Mesendoderm (in vitro differentiated cells): ENCODE measurements at regions not wholly inside any gene's neighbourhood (a gene's known extent, or its start where the extent isn't known, plus 50 kb on each side); places are given as distances from the start of the nearest gene placed in this dataset.

Source experiments
- DNase-seq: peaks from one replicate; pipeline ENCODE4 v3.0.0; 2013
- H2AK5ac ChIP-seq: 2 replicates; pipeline ENCODE4 v1.6.1; 2013; ENCODE audit warnings: low read length, inconsistent platforms
- H2BK120ac ChIP-seq: 2 replicates; pipeline ENCODE4 v1.6.1; 2013; ENCODE audit warnings: low read depth, mild to moderate bottlenecking, low read length, moderate library complexity, mixed read lengths
- H2BK15ac ChIP-seq: replicated peaks from 2 replicates; pipeline ENCODE4 v1.6.1; 2013; ENCODE audit warnings: low read depth, mild to moderate bottlenecking, moderate library complexity
- H2BK5ac ChIP-seq: 2 replicates; pipeline ENCODE4 v1.6.1; 2013; ENCODE audit warnings: low read length, inconsistent platforms
- H3K18ac ChIP-seq: 2 replicates; pipeline ENCODE4 v1.6.1; 2013; ENCODE audit warnings: mild to moderate bottlenecking, low read length, mixed read lengths
- H3K23ac ChIP-seq: one replicate; pipeline ENCODE4 v1.6.1; 2013; ENCODE audit warnings: low read length
- H3K27ac ChIP-seq: 2 replicates; pipeline ENCODE4 v1.5.1; 2013; ENCODE audit warnings: low read depth, mild to moderate bottlenecking, inconsistent platforms, low read length, moderate library complexity
- H3K27me3 ChIP-seq: 2 replicates; pipeline ENCODE4 v1.6.1; 2013; ENCODE audit warnings: low read length, control low read depth, mild to moderate bottlenecking, inconsistent platforms; ENCODE audit not compliant: insufficient read depth, poor library complexity
- H3K36me3 ChIP-seq: 2 replicates; pipeline ENCODE4 v1.6.1; 2013; ENCODE audit warnings: low read length, inconsistent platforms; ENCODE audit not compliant: control insufficient read depth, insufficient read depth
- H3K4ac ChIP-seq: one replicate; pipeline ENCODE4 v1.6.1; 2013; ENCODE audit warnings: low read depth, mild to moderate bottlenecking, low read length, moderate library complexity
- H3K4me1 ChIP-seq: 2 replicates; pipeline ENCODE4 v1.6.1; 2013; ENCODE audit warnings: low read depth, low read length, inconsistent platforms; ENCODE audit not compliant: control insufficient read depth
- H3K4me2 ChIP-seq: 2 replicates; pipeline ENCODE4 v1.6.1; 2013; ENCODE audit warnings: low read length
- H3K4me3 ChIP-seq: 2 replicates; pipeline ENCODE4 v1.5.1; 2013; ENCODE audit warnings: mild to moderate bottlenecking, low read length
- H3K56ac ChIP-seq: one replicate; pipeline ENCODE4 v1.6.1; 2013; ENCODE audit warnings: low read length
- H3K79me1 ChIP-seq: 2 replicates; pipeline ENCODE4 v1.6.1; 2013; ENCODE audit warnings: low read length, inconsistent platforms
- H3K79me2 ChIP-seq: 2 replicates; pipeline ENCODE4 v1.6.1; 2013; ENCODE audit warnings: mild to moderate bottlenecking, low read length; ENCODE audit not compliant: control insufficient read depth, insufficient read depth
- H3K9ac ChIP-seq: 2 replicates; pipeline ENCODE4 v1.6.1; 2013; ENCODE audit warnings: low read length, inconsistent platforms
- H4K5ac ChIP-seq: one replicate; pipeline ENCODE4 v1.6.1; 2013; ENCODE audit warnings: low read length
- H4K8ac ChIP-seq: one replicate; pipeline ENCODE4 v1.6.1; 2013; ENCODE audit warnings: low read depth, mild to moderate bottlenecking, control low read depth, low read length, moderate library complexity
- WGBS: extraction: QIAGEN DNeasy Blood & Tissue Kit; methylation state at CpG from one replicate; pipeline ENCODE4 v1.1.7; 2013; ENCODE audit warnings: low lambda C conversion rate, missing lambda C conversion rate; ENCODE audit not compliant: insufficient coverage; ENCODE audit errors: extremely low coverage; 5-methylcytosine and 5-hydroxymethylcytosine counted together

DNA sequence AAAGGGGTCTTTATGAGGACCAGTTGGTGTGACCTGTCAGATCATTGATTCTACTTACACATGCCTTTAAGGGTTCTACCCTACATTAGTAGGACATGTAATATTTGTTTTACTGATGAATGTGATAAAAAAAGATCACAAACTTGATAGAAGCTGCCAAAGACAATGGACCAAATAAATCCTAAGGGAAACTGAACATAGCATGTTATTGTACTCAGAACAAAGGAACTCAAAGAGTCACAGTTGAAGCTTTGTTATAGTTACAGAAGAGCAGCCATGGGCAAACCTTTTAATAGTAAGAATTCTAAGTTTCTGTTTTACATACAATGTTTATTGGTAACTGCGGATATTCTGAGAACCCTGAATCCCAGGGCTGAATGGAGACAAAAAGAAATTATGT, 780.1 kb downstream of the SLITRK6 start:
- Histone ChIP-seq H3K27me3 (no peaks in the 10 kb centered on the region), H3K4me1 (no peaks in the 10 kb centered on the region), H3K27ac (no peak overlapping the region), H3K79me2 (no peaks in the 10 kb centered on the region), H2AK5ac (no peak overlapping the region), H3K4me2 (no peak overlapping the region), H3K56ac (no peak overlapping the region), H2BK15ac (no peak overlapping the region), H3K18ac (no peak overlapping the region), H3K9ac (no peak overlapping the region), H2BK120ac (no peak overlapping the region), H3K23ac (no peak overlapping the region), H2BK5ac (no peak overlapping the region), H4K8ac (no peak overlapping the region), H4K5ac (no peak overlapping the region), H3K79me1 (no peaks in the 10 kb centered on the region), H3K36me3 (no peaks in the 10 kb centered on the region), H3K4ac (no peak overlapping the region), H3K4me3 (no peak overlapping the region)
- WGBS: no CpG with 5 or more reads among the region's 1 CpG
- no peak for DNase-seq

DNA sequence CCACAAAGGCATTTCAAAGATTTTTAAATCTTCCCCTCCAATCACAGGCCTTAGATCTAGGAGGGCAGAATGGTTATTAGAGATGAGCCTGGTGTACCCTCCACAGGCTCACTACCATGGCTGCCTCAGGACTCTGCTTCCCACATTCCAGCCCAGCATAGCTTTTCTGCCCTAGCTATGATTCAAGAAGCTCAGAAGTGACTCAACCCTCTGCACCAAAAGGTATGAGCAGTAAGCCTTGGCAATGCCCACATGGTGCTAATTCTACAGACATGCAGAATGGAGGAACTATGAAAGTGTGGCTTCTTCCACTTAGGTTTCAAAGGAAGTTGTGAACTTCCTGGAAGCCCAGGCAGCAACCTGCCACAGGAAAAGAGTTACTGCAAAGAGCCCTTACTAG, 786.2 kb downstream of the SLITRK6 start:
- no peak overlapping the region for H3K4me3 ChIP-seq
- no peak overlapping the region for H3K4me2 ChIP-seq
- H2AK5ac ChIP-seq: no peak overlapping the region
- no peak overlapping the region for H3K56ac ChIP-seq
- H4K5ac ChIP-seq: no peak overlapping the region
- H3K9ac ChIP-seq: no peak overlapping the region
- no peak overlapping the region for H2BK15ac ChIP-seq
- no peak overlapping the region for H3K4ac ChIP-seq
- H3K79me1 ChIP-seq: no peaks in the 10 kb centered on the region
- H3K79me2 ChIP-seq: no peaks in the 10 kb centered on the region
- H3K27ac ChIP-seq: no peak overlapping the region
- H2BK5ac ChIP-seq: no peak overlapping the region
- no peak overlapping the region for H2BK120ac ChIP-seq
- H3K18ac ChIP-seq: no peak overlapping the region
- DNase-seq: no peak
- H3K27me3 ChIP-seq: no peaks in the 10 kb centered on the region
- H3K36me3 ChIP-seq: no peaks in the 10 kb centered on the region
- H3K4me1 ChIP-seq: no peaks in the 10 kb centered on the region
- no peak overlapping the region for H4K8ac ChIP-seq
- no peak overlapping the region for H3K23ac ChIP-seq

- no peak overlapping the region for H2BK120ac ChIP-seq
- H3K56ac ChIP-seq: no peak overlapping the region
- no CpG with 5 or more reads among the region's 3 CpGs for WGBS
- no peak overlapping the region for H2AK5ac ChIP-seq
- no peak overlapping the region for H2BK5ac ChIP-seq
- H3K36me3 ChIP-seq: no peaks in the 10 kb centered on the region
- H3K4ac ChIP-seq: no peak overlapping the region
- H4K8ac ChIP-seq: no peak overlapping the region
- H4K5ac ChIP-seq: no peak overlapping the region
- no peaks in the 10 kb centered on the region for H3K27me3 ChIP-seq
- H3K27ac ChIP-seq: no peak overlapping the region
- no peak overlapping the region for H3K4me3 ChIP-seq
- H3K79me1 ChIP-seq: no peaks in the 10 kb centered on the region
- no peaks in the 10 kb centered on the region for H3K4me1 ChIP-seq
- H3K9ac ChIP-seq: no peak overlapping the region
- H3K23ac ChIP-seq: no peak overlapping the region
- no peak for DNase-seq
- H2BK15ac ChIP-seq: no peak overlapping the region
- H3K18ac ChIP-seq: no peak overlapping the region
- H3K4me2 ChIP-seq: no peak overlapping the region
- no peaks in the 10 kb centered on the region for H3K79me2 ChIP-seq
These were observed 789.8 kb downstream of the SLITRK6 start for GRCh38 chr13:85009447-85009846.

DNA sequence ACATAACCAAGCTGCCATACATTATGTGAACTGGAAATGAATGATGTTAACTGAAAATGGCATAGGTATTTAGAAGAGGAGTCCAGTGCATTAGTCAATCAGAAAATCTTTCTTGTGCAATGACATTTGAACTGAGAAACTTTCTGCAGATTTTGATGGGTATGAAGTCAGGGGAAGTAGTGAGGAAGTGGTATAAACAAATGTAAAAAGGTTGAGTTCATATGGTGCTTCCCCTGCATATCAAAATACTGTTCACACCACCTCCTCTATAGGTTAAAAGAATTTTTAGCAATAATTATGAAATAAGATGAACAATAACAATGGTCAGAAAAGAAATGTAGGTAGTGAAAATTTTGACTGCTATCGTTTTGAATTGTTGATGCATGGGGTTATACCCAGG, 800.0 kb downstream of the SLITRK6 start:
- no peak overlapping the region for H2BK120ac ChIP-seq
- WGBS: no CpG with 5 or more reads among the region's 1 CpG
- H3K4me1 ChIP-seq: no peaks in the 10 kb centered on the region
- DNase-seq: no peak
- H3K9ac ChIP-seq: no peak overlapping the region
- no peak overlapping the region for H2BK15ac ChIP-seq
- no peak overlapping the region for H3K56ac ChIP-seq
- no peak overlapping the region for H3K27ac ChIP-seq
- no peak overlapping the region for H2AK5ac ChIP-seq
- no peak overlapping the region for H4K8ac ChIP-seq
- H3K36me3 ChIP-seq: no peaks in the 10 kb centered on the region
- H3K4me2 ChIP-seq: no peak overlapping the region
- no peak overlapping the region for H4K5ac ChIP-seq
- H2BK5ac ChIP-seq: no peak overlapping the region
- no peaks in the 10 kb centered on the region for H3K79me2 ChIP-seq
- no peak overlapping the region for H3K23ac ChIP-seq
- no peak overlapping the region for H3K4me3 ChIP-seq
- H3K18ac ChIP-seq: no peak overlapping the region
- H3K79me1 ChIP-seq: no peaks in the 10 kb centered on the region
- H3K27me3 ChIP-seq: no peaks in the 10 kb centered on the region
- no peak overlapping the region for H3K4ac ChIP-seq

- Histone ChIP-seq H2BK5ac (no peak overlapping the region), H3K9ac (no peak overlapping the region), H3K4ac (no peak overlapping the region), H3K56ac (no peak overlapping the region), H2BK120ac (no peak overlapping the region), H3K4me2 (no peak overlapping the region), H3K4me3 (no peak overlapping the region), H3K36me3 (no peaks in the 10 kb centered on the region), H3K79me2 (no peaks in the 10 kb centered on the region), H3K18ac (no peak overlapping the region), H3K27ac (no peak overlapping the region), H3K4me1 (no peaks in the 10 kb centered on the region), H3K79me1 (no peaks in the 10 kb centered on the region), H2BK15ac (no peak overlapping the region), H3K27me3 (no peaks in the 10 kb centered on the region), H2AK5ac (no peak overlapping the region), H4K8ac (no peak overlapping the region), H4K5ac (no peak overlapping the region), H3K23ac (no peak overlapping the region)
- DNase-seq: no peak
These were observed 800.5 kb downstream of the SLITRK6 start for GRCh38 chr13:84998681-84999080.

DNA sequence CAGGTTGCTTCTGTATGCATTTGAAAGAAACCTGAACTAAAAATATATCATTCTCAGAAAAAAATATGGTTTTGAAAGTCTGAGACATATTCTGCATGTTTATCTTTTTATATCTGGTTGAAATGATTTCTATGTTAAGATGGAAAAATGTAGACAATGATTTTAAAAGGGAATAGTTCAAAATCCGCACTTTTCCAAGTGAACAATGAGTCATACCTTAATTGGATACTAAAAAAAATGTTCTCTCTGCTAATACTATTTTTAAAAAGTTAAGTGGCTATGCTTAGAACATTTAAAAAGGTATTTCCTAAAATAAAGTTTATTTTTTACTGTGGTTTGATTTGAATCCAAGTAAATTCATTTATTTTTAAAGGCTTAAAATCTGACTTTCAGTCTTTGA, 801.4 kb downstream of the SLITRK6 start:
- Histone ChIP-seq H3K4me2 (no peak overlapping the region), H4K5ac (no peak overlapping the region), H3K56ac (no peak overlapping the region), H3K9ac (no peak overlapping the region), H3K4me1 (no peaks in the 10 kb centered on the region), H4K8ac (no peak overlapping the region), H3K79me1 (no peaks in the 10 kb centered on the region), H2AK5ac (no peak overlapping the region), H3K4me3 (no peak overlapping the region), H3K23ac (no peak overlapping the region), H3K27me3 (no peaks in the 10 kb centered on the region), H3K4ac (no peak overlapping the region), H3K79me2 (no peaks in the 10 kb centered on the region), H2BK5ac (no peak overlapping the region), H3K18ac (no peak overlapping the region), H2BK15ac (no peak overlapping the region), H3K36me3 (no peaks in the 10 kb centered on the region), H3K27ac (no peak overlapping the region), H2BK120ac (no peak overlapping the region)
- no CpG with 5 or more reads among the region's 1 CpG for WGBS
- DNase-seq: no peak
